DMS153 treated with DMSO at 0.1 percent for 48 hours (cell line): ENCODE measurements at regions not wholly inside any gene's neighbourhood (a gene's known extent, or its start where the extent isn't known, plus 50 kb on each side); places are given as distances from the start of the nearest gene placed in this dataset.
A peak's percentile ranks its signal among the peaks of the same experiment; 100 is the strongest.
"Not testable (repeated sequence)": the region's sequence is repeated elsewhere in the genome, so short reads cannot be mapped to it uniquely, and the experiment has no call there.

ENCODE experiments used
- DNase-seq: peaks from one replicate; lab custom pipeline; 2025; ENCODE audit not compliant: unreplicated experiment; lab: John Stamatoyannopoulos, UW

DNA sequence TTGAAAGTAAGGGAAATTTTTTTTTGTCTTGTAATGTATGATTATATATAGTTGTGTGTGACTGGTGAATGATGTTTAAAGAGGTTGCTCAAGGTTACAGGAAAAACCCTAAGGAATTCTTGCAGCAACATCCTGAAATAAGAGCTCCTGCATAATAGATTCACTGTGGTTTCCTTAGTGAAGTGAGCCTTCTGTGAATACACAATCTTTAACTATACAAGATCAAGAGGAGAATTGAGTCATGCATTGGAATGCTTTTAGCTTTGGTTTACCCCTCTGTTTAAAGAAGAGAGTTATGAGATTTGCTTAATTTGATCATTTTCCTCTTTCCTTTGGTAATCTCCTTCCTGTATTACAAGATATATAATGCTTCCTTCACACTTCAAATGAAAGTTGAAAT is 141.6 kb upstream of the EYA4 start:
- no peak for DNase-seq

DNA sequence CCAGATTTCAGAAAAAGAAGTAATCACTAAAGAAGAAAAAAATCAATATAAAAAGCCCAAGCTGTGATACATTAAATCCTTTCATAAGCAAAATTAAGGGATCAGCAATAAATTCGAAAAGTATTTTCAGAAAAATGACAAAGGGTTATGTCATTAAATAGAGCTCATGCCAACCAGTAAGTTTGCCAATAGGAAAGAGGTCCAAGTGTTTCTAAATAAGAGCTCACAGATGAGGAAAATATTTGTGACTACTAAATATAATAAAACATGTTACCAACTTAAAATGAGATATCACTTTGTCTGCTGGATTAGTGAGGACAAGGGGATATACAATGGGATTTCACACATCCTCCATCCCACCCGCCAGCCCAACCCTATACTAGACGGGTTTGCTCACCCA is 140.3 kb upstream of the EYA4 start:
- no peak for DNase-seq

DNA sequence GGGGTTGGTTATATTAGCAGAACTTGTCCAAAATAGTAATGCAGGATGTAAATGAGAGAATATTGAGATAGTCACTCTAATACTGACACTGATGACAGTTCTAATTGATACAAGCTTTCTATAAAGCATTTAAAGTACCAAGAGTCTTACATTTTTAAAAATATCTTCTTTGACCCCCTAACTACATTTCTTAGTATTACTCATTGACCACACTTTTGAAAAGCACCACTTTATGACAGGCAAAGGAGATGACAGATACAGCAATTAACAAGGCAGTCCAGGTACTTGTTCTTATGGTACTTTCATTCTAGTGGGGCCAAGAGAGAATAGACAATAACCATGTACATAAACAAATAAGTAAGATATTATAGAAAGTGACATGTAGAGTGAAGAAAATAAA is 139.4 kb upstream of the EYA4 start:
- no peak for DNase-seq

DNA sequence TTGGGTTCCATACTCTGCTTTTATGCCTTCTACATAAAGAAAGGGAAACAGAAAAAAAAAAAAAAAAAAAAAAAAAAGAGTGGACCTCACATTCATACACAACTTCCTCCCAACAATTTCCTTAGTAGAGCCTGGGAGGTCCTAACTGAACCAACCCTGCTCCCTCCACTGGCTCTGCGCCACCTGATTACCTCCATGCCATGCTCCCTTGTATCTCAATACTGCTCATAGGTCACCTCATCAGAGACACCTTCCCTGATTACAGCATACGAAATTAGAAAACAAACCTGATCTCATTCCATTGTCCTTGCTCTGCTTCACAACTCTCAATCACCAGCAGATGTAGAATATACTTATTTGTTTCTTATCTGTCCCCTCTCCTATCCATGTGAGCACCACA is 134.2 kb upstream of the EYA4 start:
- no peak for DNase-seq

DNA sequence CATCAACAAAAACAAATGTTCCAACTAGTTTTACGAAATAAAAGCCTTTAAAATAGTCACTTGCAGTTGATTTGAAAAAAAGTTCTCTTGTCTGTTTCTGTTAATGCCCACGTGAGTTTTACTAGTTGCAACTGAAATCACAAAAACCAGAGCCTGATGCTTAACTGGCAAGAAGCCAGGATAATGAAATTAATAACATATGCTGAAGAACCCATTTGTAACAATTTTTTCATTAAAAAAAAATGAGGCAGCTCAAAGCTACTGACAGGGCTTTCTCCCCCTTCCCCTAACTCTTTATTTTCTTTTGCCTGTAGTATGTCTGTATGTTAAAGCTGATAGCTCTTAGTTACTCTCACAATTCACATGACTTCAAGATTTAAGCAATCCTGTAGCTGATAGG is 132.7 kb upstream of the EYA4 start:
- DNase-seq = no peak

DNA sequence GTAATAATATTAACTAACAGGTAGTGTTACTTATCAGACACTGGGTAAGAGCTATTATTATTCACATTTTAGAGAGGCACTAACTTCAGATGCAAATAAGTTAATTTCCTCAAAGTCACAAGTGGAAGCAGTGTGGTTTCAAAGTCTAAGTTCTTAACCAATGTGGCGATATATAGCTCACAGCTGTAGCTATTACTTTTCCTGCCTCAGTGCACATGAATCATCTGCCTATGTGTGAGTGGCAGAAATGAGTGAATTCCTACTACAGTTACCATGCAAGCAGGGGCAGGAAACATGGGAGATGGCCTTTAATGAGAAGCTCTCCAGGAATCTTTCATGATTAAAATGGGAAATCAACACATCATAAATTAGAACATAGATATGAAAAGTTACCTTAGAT is 126.2 kb upstream of the EYA4 start:
- DNase-seq = no peak

DNA sequence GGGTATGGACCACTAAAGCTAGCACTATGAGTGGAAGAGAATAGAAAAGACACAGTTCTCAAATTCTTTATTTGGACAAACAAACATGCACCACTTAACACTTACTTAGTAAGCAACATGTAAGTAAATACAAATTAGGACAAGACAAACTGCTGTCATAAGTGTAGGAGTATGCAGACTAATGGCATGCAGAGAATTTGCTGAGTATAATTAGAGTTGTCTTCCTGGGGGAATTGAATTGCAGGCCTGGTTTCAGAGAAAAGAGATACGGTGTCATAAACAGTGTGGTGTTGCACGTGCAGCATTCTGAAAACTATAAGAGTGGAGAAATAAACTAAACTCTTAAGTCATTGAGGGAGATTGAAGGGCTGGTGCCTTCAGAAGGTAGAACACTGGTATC is 125.2 kb upstream of the EYA4 start:
- no peak for DNase-seq

DNA sequence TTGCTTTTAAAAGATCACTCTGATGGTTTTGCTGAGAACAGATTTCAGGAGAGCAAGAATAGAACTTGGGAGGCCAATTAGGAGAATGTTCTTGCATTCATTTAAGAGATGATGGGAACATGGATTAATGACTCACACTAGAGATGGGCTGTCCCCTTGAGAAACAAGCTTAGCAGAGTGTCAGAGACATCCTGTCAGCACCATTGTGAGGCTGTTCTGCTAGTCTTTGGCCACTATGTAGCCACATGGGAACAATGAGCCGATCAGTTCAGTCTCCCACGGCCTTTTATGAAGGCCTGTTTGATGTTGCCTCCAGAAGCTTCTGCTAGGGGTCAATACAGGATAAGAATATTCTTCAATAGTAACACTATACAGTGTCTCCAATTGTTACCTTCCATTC is 113.0 kb upstream of the EYA4 start:
- no peak for DNase-seq

DNA sequence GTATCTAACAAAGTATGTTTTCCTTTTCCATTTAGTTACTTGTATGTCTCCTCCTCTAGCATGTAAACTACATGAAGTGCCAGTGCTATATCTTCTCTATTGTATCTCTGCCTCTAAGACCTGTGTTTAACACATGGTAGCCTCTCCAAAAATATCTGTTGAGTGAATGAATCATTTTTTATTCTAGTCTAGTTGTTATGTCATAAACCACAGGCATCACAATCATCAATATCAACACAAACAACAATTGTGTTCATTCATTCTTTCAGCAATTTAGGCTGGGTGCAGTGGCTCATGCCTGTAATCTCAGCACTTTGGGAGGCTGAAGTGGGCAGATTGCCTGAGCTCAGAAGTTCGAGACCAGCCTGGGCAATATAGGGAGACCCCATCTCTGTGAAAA is 111.6 kb upstream of the EYA4 start:
- DNase-seq = no peak

DNA sequence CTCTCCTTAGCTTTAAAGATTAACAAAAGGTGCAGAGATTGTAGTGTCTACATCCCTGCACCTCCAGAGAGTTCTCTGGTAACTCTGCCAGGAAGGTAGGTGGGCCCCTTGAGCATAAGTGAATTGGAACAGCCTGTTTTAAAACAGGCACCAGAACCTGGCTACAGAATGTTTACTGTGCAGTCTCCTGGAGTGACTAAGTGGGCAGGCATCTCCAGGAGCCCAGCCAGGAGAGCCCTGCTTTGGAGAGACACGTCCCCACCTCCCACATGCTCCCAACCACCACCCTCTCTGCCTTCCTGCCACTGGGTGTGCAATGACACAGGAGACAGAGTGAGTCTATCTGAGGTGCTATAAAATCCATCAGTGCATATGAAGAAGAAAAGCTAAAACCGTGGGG is 110.3 kb upstream of the EYA4 start:
- DNase-seq = peak; percentile 11

DNA sequence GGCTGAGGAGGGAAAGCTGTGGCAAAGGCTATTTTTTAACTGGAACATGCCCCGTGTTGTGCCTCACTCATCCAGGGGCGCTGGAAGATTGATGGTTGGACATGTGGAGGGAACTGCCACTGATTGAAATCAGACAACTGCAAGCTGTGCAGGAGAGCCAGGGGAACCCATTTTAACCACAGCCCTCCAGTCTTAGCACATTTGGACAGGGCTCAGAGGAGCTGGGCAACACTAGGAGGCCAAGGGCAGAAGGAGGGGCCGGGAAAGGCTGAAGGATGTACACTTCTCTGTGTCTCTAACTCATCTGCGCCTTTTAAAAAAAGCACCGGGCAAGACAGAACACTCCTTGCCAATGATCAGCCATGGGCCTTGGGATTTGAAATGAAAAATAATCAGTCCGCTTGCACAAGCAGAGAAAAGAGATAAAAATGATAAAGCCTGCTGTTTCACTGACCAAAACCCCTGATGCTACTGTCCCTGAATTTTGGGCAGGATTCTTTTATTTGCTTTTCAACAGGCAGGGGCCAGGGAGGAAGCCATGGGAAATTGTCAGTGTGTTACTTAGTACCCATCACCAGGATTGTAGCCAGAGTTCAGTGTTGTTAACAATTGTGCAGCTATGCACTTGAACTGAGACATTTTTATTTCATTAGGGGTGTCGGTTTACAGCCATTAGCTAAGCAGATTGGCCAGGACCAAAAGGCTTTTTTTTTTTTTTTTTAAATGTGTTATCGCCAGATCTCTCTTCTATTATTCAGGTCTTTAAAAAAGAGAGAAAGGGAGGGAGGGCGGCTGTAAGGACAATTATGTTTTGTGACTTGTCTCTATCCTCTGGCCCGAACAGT is 109.3 kb upstream of the EYA4 start:
- peak; percentile 63 for DNase-seq

DNA sequence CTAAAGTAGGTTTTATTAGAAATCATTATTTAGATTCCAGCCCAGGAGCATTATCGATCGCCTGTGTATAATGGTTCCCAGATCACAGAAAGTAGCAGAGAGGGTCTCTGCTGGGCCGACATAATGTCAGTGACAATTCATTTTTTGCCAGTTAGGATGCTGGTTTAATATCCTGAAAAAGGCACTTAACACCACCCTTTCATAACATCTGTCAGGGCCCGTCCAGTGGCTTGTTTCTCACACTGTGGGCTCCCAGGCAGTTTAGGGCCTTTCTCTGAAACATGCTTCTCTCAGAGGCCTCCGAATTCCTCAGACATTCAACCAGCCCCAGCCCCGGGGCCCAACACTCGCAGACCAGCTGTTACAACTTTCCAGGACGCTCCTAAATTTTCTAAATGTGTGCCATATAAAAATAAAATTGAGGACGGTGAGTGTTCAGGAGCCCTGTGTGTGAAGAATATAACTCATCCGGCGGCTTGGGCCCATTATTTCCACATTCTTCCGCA is 108.6 kb upstream of the EYA4 start:
- no peak for DNase-seq

DNA sequence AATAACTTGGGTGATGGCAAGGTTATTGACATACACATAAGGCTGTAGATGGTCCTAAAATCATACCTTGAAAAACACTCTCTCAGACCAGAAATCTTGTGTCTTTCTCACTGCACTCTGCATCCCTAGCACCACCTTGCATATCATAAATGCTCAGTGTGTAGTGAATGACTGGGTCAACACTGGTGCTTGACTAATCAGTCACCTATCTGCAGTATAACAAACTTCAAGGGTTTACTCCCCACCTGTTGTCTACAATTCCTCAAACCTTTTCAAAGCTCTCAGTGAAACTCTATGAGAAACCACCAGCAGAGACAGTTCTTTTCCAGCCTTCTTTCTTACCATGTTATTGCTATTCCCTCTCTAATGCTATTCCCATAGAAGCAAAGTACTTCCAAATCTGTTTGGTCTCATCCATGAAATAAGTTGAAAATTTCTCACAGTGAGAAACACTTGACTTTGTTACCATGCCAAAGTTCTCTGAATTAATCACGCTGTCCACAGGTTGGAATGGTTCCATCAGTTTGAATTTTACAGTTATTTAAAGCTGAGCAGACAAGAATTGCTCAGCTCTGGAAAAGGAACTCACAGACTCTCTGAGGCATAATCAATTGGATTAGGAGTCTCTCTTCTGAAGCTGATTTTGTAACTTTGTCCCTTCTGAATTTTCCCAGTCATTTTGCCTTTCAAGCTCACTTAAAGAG is 104.8 kb upstream of the EYA4 start:
- no peak for DNase-seq

DNA sequence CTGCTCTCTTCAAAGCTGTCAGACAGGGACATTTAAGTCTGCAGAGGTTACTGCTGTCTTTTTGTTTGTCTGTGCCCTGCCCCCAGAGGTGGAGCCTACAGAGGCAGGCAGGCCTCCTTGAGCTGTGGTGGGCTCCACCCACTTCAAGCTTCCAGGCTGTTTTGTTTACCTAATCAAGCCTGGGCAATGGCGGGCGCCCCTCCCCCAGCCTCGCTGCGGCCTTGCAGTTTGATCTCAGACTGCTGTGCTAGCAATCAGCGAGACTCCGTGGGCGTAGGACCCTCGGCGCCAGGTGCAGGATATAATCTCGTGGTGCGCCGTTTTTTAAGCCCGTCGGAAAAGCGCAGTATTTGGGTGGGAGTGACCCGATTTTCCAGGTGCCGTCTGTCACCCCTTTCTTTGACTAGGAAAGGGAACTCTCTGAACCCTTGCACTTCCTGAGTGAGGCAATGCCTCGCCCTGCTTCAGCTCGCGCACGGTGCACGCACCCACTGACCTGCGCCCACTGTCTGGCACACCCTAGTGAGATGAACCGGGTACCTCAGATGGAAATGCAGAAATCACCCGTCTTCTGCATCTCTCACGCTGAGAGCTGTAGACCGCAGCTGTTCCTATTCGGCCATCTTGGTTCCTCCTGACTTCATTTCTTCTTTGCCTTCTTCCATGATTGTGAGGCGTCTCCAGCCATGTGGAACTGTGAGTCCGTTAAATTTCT is 93.5 kb upstream of the EYA4 start:
- DNase-seq = not testable (repeated sequence)

DNA sequence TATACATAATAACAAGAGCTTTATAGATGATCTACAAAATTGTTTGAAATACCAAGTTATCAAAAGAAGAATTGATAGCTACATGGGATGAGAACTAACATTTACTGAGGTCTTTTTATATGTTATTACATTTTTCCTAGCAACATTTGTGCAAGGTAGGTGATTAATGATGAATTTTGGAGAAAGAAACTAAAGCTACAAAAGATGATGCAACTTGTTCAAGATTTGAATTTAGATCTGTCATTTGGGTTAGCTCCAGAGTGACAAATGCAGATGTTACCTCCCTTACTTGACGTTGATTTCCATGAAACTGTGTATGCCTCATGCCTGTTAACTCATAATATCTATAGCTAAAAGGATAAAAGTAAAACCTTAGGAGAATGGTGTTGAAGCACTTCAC is 84.5 kb upstream of the EYA4 start:
- DNase-seq = no peak

DNA sequence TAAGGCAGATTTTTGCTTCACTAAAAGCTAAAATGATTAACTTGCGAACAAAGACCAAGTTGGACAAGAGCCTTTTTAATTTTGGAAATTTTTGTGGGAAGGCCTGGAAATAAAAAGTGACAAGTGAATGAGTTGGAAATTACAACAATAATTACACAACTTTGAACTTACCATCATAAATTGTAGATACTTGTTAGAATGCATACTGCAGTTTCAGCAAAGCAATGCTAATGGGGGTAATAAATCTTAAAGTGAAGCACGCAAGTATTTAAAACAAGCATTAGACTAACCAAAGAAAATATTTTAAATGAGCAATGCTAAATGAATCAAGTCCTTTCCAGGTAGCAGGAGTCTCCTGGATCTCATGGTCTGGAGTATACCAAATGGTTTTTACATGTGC is 83.2 kb upstream of the EYA4 start:
- DNase-seq = no peak

DNA sequence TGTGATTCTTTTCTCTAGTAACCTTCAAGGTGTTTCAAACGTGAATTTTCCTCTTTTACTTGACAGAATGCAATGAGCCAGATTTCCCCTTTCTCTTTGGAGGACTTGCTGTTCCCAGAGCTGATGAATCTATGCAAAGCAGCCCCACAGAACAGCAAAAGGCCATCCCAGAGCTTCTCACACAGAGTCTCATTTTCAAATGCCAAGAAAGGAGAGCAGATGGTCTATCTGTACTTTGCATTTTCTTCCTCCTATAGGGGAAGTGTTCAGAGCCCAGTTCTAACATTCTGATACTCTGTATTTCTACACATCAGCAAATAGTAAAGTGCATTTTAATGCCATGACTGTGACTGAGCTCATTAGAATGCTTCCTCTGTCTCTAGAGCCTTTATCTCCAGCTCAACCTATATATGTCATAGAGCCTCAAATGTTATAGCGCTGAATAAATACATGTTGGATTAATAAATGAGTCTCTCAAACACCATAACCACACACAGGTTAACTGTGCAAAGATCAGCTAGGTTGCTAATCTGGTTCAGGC is 81.8 kb upstream of the EYA4 start:
- DNase-seq = no peak

DNA sequence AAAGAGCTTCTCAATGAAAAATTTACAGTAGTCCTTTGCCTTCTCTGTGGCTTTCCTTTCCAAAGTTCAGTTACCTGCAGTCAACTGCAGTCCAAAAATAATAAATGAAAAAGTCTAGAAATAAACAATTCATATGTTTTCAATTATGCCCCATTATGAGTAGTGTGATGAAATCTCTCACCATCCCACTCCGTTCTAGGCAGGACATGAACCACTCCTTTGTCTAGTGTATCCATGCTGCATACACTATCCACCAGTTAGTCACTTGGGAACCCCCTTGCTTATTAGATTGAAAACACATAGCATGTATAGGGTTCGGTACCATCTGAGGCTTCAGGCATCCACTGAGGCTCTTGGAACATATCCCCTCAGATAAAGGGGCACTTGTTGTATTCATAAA is 80.6 kb upstream of the EYA4 start:
- no peak for DNase-seq

DNA sequence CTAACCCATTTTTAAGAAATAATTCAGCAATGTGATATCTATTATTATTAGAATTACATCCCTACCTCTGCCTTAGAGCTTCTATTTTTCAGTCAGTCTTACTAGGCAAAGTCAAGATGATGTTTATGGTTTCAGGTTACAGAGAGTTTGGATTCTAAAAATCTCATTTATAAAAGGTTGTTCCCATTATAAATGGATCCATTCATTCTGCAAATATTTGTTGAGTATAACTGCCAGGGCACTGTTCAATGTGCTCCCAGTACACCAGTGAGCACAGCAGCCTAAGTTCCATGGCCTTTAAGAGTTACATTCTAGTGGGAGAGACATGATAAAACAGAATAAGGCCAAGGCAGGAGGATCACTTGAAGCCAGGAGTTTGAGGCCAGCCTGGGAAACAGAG is 75.9 kb upstream of the EYA4 start:
- DNase-seq = no peak

DNA sequence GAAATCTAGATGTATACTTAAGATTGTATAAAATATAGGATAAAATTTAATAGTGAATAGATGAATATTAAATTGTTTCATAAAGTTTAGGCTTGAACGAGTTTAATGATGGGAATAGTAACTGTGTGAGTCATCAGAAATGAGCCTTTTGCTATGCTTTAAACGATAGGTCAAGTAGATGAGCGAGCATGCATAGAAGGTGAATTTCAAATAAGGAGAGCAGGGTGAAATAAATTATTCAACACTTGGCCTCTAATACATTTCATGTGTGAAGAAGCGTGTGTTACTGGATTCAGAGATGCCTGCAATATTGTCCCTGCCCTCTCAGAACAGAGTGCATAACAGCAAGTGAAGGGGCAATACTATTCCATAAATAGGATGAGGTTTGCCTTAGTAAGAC is 74.4 kb upstream of the EYA4 start:
- no peak for DNase-seq

DNA sequence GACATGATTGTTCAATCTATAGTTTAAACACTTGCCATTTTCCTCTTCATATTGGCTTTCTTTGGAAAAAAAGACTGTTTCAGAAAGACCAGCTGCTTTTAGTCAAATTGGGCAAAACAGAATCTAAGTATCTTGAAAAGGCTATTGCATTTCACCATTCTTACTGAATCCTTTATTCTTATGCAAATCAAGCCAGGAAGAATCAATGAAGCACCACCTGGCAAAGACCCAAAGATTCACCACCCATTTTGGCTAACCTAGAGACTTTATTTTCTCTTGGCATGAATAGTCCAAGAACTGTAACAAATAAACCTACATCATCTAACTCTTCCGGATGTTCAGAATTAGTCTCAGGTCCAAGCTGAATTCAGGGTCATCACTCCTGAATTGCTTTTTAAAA is 71.3 kb upstream of the EYA4 start:
- DNase-seq = no peak

DNA sequence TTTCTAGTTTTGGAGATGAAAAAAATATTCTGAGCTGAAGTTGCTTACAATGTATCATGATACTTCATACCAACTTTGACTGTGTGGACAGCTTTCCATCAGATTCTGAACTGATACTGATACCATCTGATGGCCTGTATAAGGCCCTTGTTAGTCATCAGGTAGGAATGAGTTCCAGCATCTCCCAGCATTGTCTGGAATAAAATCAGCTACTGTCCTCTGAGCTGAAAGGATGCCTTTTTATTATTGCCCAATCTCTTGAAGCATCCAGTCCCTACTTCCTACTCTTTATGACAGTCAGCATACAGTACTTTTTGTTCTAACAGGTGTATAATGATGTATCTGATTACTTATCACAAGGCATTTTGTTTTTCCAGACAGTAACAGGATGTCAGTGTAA is 70.6 kb upstream of the EYA4 start:
- no peak for DNase-seq
